HS-27A (cell line): ENCODE measurements at regions not wholly inside any gene's neighbourhood (a gene's known extent, or its start where the extent isn't known, plus 50 kb on each side); places are given as distances from the start of the nearest gene placed in this dataset.
"Not testable (repeated sequence)": the region's sequence is repeated elsewhere in the genome, so short reads cannot be mapped to it uniquely, and the experiment has no call there.

Experiments used
- DNase-seq: peaks from one replicate; pipeline ENCODE4 v3.0.0-alpha.2; 2012; ENCODE audit warnings: low read depth, missing footprints

GRCh38 chr1:22196041-22196440 is 53.1 kb upstream of the WNT4 start:
- no peak for DNase-seq

- no peak for DNase-seq
These were observed 53.7 kb upstream of the WNT4 start for GRCh38 chr1:22196641-22197040.

- no peak for DNase-seq
These were observed 54.7 kb upstream of the WNT4 start for GRCh38 chr1:22197644-22198043.

GRCh38 chr1:22201023-22201422 is 58.1 kb upstream of the WNT4 start:
- no peak for DNase-seq

GRCh38 chr1:22203335-22203734 is 60.4 kb upstream of the WNT4 start:
- no peak for DNase-seq

GRCh38 chr1:22204057-22204840 is 61.4 kb upstream of the WNT4 start:
- no peak for DNase-seq

GRCh38 chr1:22204989-22205913 is 62.4 kb upstream of the WNT4 start:
- peak; percentile 14 for DNase-seq

- DNase-seq, result no peak
These were observed 63.7 kb upstream of the WNT4 start for GRCh38 chr1:22206551-22207125.

- DNase-seq, result no peak
These were observed 64.8 kb upstream of the WNT4 start for GRCh38 chr1:22207511-22208267.

- no peak for DNase-seq
These were observed 65.5 kb upstream of the WNT4 start for GRCh38 chr1:22208268-22208972.

GRCh38 chr1:22208973-22209378 is 66.1 kb upstream of the WNT4 start:
- no peak for DNase-seq

GRCh38 chr1:22210176-22210575 is 67.3 kb upstream of the WNT4 start:
- no peak for DNase-seq

- no peak for DNase-seq
These were observed 67.7 kb upstream of the WNT4 start for GRCh38 chr1:22210636-22211035.

- DNase-seq, result not testable (repeated sequence)
These were observed 68.6 kb upstream of the WNT4 start for GRCh38 chr1:22211459-22211858.

- DNase-seq, result no peak
These were observed 69.7 kb upstream of the WNT4 start for GRCh38 chr1:22212400-22213233.

GRCh38 chr1:22216210-22216883 is 73.5 kb upstream of the WNT4 start:
- no peak for DNase-seq

GRCh38 chr1:22216966-22217365 is 74.1 kb upstream of the WNT4 start:
- no peak for DNase-seq

GRCh38 chr1:22217811-22218460 is 75.0 kb upstream of the WNT4 start:
- DNase-seq, result no peak

- no peak for DNase-seq
These were observed 75.8 kb upstream of the WNT4 start for GRCh38 chr1:22218618-22219250.
